HEK293T (cell line): ENCODE measurements at regions not wholly inside any gene's neighbourhood (a gene's known extent, or its start where the extent isn't known, plus 50 kb on each side); places are given as distances from the start of the nearest gene placed in this dataset.

Experiments
- CTCF ChIA-PET: fragments of 350-600 bp; formaldehyde crosslinking; extraction: SDS; loops from one replicate; lab custom pipeline; 2021; ENCODE audit warnings: antibody characterized with exemption, inconsistent platforms; lab: Yijun Ruan, JAX
- POLR2A ChIA-PET: fragments of 350-600 bp; formaldehyde crosslinking; extraction: SDS; loops from one replicate; lab custom pipeline; 2020; ENCODE audit warnings: antibody characterized with exemption, inconsistent platforms; lab: Yijun Ruan, JAX
- DNase-seq: peaks from one replicate; pipeline ENCODE4 v3.0.0; 2012; ENCODE audit warnings: mixed read lengths; ENCODE audit errors: extremely low spot score
- ARNT ChIP-seq: fragments of 450-650 bp; IDR thresholded peaks from 2 replicates; pipeline ENCODE4 v1.6.1; 2017; ENCODE audit warnings: mild to moderate bottlenecking
- BHLHE40 ChIP-seq: fragments of 450-650 bp; IDR thresholded peaks from 2 replicates; pipeline ENCODE4 v1.6.1; 2016; ENCODE audit warnings: mild to moderate bottlenecking, moderate library complexity, borderline replicate concordance
- CTBP1 ChIP-seq: fragments of 450-650 bp; IDR thresholded peaks from 2 replicates; pipeline ENCODE4 v1.6.1; 2016; ENCODE audit warnings: borderline replicate concordance
- ELF4 ChIP-seq: fragments of 450-650 bp; IDR thresholded peaks from 2 replicates; pipeline ENCODE4 v1.6.1; 2017; ENCODE audit warnings: antibody characterized with exemption
- FOXA1 ChIP-seq: fragments of 450-650 bp; IDR thresholded peaks from 2 replicates; pipeline ENCODE4 v1.6.1; 2016; ENCODE audit warnings: mild to moderate bottlenecking
- FOXK2 ChIP-seq: fragments of 450-650 bp; IDR thresholded peaks from 2 replicates; pipeline ENCODE4 v1.6.1; 2016; ENCODE audit warnings: mild to moderate bottlenecking
- FOXM1 ChIP-seq: fragments of 450-650 bp; IDR thresholded peaks from 2 replicates; pipeline ENCODE4 v1.6.1; 2017; ENCODE audit warnings: mild to moderate bottlenecking, borderline replicate concordance
- HDGF ChIP-seq: fragments of 450-650 bp; IDR thresholded peaks from 2 replicates; pipeline ENCODE4 v1.6.1; 2017; ENCODE audit warnings: antibody characterized with exemption, borderline replicate concordance
- L3MBTL2 ChIP-seq: fragments of 450-650 bp; conservative IDR thresholded peaks from 2 replicates; pipeline ENCODE4 v1.6.1; 2016; ENCODE audit warnings: mild to moderate bottlenecking
- LEF1 ChIP-seq: fragments of 450-650 bp; IDR thresholded peaks from 2 replicates; pipeline ENCODE4 v1.6.1; 2017; ENCODE audit warnings: mild to moderate bottlenecking, borderline replicate concordance
- NFRKB ChIP-seq: fragments of 450-650 bp; IDR thresholded peaks from 2 replicates; pipeline ENCODE4 v1.6.1; 2016; ENCODE audit warnings: mild to moderate bottlenecking, moderate library complexity
- SP1 ChIP-seq: fragments of 450-650 bp; IDR thresholded peaks from 2 replicates; pipeline ENCODE4 v1.6.1; 2017
- SUZ12 ChIP-seq: fragments of 450-650 bp; IDR thresholded peaks from 2 replicates; pipeline ENCODE4 v1.6.1; 2016; ENCODE audit warnings: mild to moderate bottlenecking
- TARDBP ChIP-seq: fragments of 450-650 bp; IDR thresholded peaks from 2 replicates; pipeline ENCODE4 v1.6.1; 2016
- ZNF384 ChIP-seq: fragments of 450-650 bp; IDR thresholded peaks from 2 replicates; pipeline ENCODE4 v1.6.1; 2016
- TF ChIP-seq, protein P1 (sequence below): fragments of 450-650 bp; IDR thresholded peaks from 2 replicates; pipeline ENCODE4 v1.6.1; 2016

DNA sequence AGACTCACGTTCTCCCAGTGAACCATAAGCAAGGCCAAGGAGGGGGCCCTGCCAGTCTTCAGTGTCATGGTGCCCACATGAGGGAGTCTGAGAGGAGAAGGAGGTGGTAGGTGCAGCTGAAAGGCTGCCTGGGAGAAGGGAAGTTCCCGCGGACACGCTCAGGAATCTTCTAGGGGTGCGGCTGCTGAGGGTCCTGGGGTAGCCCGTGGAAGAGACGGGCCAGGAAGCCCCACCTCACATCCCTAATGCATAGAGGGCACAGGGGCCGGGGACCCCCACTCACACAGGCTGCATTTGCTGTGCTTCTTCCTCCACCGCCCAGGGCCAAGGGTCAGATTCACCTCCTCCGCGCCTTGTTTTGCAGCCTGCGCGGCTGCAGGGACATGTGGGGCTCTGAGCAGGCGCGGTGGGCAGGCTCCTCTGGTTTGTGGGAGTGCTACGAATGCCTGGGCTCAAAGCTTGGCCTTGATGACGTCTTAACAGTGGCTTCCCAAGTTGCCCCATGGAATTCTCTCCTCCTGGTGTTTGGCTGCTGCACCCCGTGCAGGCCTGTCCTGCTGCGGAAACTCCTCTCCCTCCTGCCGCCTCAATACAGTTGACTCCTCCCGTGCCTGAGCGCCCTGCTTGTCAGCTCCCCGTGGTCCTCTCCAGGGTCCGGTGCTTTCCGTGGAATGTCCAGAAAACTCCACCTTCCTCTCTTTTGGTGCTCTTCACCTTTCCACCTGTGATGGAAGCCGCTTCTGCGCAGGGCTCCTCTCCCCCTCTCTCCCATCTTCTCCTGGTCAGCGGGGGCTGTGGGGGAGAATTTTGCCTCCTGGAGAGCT lies 95.7 kb downstream of the VAPA start:
- TF ChIP-seq FOXA1 (no peak), HDGF (no peak), SUZ12 (no peak), FOXK2 (no peak), L3MBTL2 (no peak), ELF4 (no peak), ZNF384 (no peak), FOXM1 (no peak), NFRKB (no peak), TARDBP (no peak), ARNT (no peak), SP1 (no peak), CTBP1 (no peak)
- TF ChIP-seq, protein P1, sequence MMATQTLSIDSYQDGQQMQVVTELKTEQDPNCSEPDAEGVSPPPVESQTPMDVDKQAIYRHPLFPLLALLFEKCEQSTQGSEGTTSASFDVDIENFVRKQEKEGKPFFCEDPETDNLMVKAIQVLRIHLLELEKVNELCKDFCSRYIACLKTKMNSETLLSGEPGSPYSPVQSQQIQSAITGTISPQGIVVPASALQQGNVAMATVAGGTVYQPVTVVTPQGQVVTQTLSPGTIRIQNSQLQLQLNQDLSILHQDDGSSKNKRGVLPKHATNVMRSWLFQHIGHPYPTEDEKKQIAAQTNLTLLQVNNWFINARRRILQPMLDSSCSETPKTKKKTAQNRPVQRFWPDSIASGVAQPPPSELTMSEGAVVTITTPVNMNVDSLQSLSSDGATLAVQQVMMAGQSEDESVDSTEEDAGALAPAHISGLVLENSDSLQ: no peak
- no peak for DNase-seq
- CTCF ChIA-PET: no interaction called here
- POLR2A ChIA-PET: no interaction called here

DNA sequence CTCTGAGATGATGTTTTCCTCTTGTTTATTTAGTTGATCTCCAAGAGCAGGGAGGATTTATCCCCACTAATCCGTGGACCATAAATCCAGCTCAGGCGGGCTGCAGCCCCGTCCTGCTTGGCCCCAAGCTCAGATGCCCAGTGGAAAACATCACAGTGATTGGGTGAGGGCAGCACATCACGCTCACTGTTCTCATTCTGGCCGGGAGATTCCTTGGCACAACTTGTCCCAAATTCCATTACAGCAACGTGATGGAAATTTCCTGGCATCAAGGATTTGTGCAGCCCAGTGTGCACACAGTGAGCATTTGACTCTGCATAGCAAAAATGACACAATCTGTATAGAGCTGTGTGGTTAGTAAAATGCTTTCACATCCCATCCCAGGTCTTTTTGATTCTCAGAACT lies 96.8 kb downstream of the VAPA start:
- TF ChIP-seq, protein P1: no peak
- no peak for TF ChIP-seq FOXA1
- TF ChIP-seq SUZ12: no peak
- TF ChIP-seq ZNF384: no peak
- TF ChIP-seq FOXK2: no peak
- TF ChIP-seq NFRKB: no peak
- TF ChIP-seq ELF4: no peak
- TF ChIP-seq HDGF: no peak
- TF ChIP-seq L3MBTL2: no peak
- TF ChIP-seq BHLHE40: no peak
- TF ChIP-seq LEF1: no peak
- no peak for TF ChIP-seq FOXM1
- no peak for TF ChIP-seq TARDBP
- no peak for TF ChIP-seq ARNT
- no peak for TF ChIP-seq SP1
- TF ChIP-seq CTBP1: no peak
- DNase-seq: no peak
- ChIA-PET POLR2A (no interaction called here), CTCF (no interaction called here)

DNA sequence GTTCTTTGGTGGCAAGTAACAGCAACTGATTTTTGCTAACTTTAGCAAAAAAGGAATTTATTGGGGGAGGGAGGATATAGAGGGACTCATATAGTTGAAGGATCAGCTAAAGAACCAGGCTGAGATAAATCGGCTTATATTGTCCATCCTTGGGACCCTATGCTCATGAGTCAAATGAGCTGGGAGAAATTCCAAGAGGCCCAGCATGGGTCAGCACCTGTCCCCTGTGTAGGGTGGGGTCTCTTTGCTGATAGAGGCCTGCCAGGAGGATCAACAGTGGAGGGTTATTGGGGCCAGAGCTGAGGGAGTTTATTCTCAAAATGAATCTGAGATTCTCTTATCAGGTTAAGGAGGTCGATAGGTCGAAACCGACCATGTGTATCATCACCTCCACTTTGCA lies 97.2 kb downstream of the VAPA start:
- DNase-seq: no peak
- CTCF ChIA-PET: no interaction called here
- no peak for TF ChIP-seq HDGF
- TF ChIP-seq, protein P1: no peak
- no peak for TF ChIP-seq ELF4
- no peak for TF ChIP-seq ZNF384
- no peak for TF ChIP-seq FOXK2
- no peak for TF ChIP-seq TARDBP
- no peak for TF ChIP-seq FOXM1
- TF ChIP-seq FOXA1: no peak
- TF ChIP-seq SP1: no peak
- POLR2A ChIA-PET: no interaction called here

DNA sequence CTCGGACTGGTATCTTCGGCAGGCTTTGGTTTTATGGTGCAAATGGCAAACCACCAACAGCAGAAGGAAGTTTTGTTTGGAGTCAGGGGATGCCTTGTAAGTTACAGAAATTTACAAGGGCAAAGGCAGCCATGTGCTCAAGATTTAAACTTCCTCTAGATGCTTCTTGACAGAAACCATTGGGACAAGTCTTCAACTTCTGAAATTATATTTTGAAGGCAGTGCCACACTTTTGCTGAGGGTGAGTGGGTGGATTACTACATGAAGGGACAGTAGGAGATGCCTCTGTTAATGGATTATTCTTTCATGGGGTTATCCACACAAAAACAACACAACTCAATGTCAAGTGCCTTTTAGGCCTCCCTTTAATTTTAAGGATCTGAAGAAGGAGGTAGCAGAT lies 97.9 kb downstream of the VAPA start:
- DNase-seq: no peak
- ChIA-PET CTCF (no interaction called here), POLR2A (no interaction called here)

DNA sequence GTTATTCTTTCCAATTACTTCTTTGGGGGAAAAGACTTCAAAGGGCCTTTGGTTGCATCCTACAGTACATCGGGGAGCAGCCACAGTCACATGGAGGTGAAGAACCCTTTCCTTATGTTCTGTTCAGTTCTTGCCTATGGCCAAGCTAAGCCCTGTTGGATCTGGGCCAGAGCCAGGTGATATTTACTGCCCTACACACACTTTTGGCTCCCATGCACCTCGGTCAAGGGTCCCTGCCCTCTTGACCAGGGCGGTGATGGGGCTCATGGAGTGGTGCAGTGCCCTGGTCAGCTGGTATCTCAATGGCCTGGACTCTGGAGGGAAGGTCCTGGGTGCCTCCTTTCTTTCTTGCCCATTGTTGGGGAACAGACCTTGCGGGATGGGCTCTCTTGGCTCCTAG lies 98.7 kb downstream of the VAPA start:
- CTCF ChIA-PET: no interaction called here
- DNase-seq: no peak
- no peak for TF ChIP-seq TARDBP
- no peak for TF ChIP-seq LEF1
- no peak for TF ChIP-seq NFRKB
- TF ChIP-seq ELF4: no peak
- TF ChIP-seq L3MBTL2: no peak
- no peak for TF ChIP-seq FOXA1
- TF ChIP-seq FOXK2: no peak
- TF ChIP-seq ZNF384: no peak
- TF ChIP-seq CTBP1: no peak
- TF ChIP-seq SUZ12: no peak
- TF ChIP-seq SP1: no peak
- TF ChIP-seq BHLHE40: no peak
- TF ChIP-seq FOXM1: no peak
- POLR2A ChIA-PET: no interaction called here

More for the DNA sequence above, 97.9 kb downstream of the VAPA start:
- TF ChIP-seq NFRKB: no peak
- TF ChIP-seq FOXK2: no peak
- TF ChIP-seq SP1: no peak
- no peak for TF ChIP-seq FOXA1
- TF ChIP-seq L3MBTL2: no peak
- no peak for TF ChIP-seq TARDBP
- no peak for TF ChIP-seq SUZ12
- TF ChIP-seq CTBP1: no peak
- no peak for TF ChIP-seq FOXM1
- no peak for TF ChIP-seq ZNF384
- no peak for TF ChIP-seq HDGF
- no peak for TF ChIP-seq ARNT
- TF ChIP-seq, protein P1: no peak
- no peak for TF ChIP-seq LEF1
